ENCODE measurements at regions not wholly inside any gene's neighbourhood (a gene's known extent, or its start where the extent isn't known, plus 50 kb on each side); places are given as distances from the start of the nearest gene placed in this dataset.

DNA sequence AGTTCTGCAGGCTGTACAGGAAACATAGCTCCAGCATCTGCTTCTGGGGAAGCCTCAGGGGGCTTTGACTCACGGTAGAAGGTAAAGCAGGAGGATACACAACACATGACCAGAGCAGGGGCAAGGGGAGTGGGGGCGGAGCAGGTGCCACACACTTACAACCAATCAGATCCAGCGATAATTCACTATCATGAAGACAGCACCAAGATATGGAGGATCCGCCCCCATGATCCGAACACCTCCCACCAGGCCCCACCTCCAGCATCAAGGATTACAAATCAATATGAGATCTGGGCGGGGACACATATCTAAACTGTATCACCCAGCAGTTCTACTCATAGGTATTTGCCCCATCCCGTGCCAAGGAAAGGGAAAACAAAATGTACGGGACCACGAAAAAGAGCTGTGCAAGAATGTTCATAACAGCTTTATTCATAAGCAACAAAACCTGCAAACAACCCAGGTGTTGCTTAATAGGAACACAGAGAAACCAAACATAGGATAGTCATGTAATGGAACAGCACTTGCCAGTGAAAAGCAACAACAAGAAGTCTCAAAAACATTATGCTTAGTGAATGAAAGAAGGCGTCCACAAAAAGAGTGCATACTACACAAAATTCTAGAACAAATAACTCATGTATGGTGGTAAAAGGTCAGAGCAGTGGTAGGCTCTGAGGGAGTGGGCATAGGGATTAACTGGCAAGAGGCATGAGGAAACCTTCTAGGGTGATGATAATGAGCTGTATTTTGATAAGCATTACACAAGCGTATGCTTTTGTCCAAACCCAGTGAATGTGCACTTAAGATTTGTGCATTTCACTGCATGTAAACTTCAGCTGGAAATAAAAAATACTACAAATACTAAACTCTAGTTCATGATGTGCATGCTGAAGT, 130.9 kb upstream of the FAM9B start:
- Histone ChIP-seq H3K36me3 (ENCODE audit: low read depth) (no peaks in the 10 kb centered on the region), H3K4me3 (no peak overlapping the region), H3K9me3 (no peaks in the 10 kb centered on the region), H3K4me1 (ENCODE audit: low read depth) (no peaks in the 10 kb centered on the region)
- TF ChIP-seq, protein P1, sequence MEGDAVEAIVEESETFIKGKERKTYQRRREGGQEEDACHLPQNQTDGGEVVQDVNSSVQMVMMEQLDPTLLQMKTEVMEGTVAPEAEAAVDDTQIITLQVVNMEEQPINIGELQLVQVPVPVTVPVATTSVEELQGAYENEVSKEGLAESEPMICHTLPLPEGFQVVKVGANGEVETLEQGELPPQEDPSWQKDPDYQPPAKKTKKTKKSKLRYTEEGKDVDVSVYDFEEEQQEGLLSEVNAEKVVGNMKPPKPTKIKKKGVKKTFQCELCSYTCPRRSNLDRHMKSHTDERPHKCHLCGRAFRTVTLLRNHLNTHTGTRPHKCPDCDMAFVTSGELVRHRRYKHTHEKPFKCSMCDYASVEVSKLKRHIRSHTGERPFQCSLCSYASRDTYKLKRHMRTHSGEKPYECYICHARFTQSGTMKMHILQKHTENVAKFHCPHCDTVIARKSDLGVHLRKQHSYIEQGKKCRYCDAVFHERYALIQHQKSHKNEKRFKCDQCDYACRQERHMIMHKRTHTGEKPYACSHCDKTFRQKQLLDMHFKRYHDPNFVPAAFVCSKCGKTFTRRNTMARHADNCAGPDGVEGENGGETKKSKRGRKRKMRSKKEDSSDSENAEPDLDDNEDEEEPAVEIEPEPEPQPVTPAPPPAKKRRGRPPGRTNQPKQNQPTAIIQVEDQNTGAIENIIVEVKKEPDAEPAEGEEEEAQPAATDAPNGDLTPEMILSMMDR (IDR thresholded peaks at IDR 0.05) = no peak
- DNase-seq = no peak
- ATAC-seq = no peak
- intact Hi-C loops (cut with DNase I, micrococcal nuclease) = no loop called here

DNA sequence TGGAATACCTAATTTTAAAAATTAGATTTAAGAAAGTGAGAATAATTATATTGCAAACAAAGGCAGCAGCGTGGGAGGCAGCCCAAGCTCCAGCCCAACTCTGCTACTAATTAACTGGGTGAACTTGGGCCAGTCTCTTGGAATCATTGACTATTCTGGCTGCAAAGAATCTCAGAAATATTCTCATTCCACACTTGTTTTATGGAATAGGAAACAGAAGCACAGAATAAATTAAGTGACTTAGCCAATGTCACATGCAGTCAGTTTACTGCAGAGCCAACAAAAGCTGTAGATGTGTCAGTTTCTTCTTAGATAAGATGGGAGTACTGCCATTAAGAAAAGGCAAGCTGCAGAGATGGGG, 132.6 kb upstream of the FAM9B start:
- Histone ChIP-seq H3K36me3 (ENCODE audit: low read depth) (no peaks in the 10 kb centered on the region), H3K4me1 (ENCODE audit: low read depth) (no peaks in the 10 kb centered on the region), H3K4me3 (no peak overlapping the region), H3K9me3 (no peaks in the 10 kb centered on the region)
- intact Hi-C loops (cut with DNase I, micrococcal nuclease) = no loop called here
- DNase-seq = no peak
- no peak for ATAC-seq
- TF ChIP-seq, protein P1 (IDR thresholded peaks at IDR 0.05) = no peak

DNA sequence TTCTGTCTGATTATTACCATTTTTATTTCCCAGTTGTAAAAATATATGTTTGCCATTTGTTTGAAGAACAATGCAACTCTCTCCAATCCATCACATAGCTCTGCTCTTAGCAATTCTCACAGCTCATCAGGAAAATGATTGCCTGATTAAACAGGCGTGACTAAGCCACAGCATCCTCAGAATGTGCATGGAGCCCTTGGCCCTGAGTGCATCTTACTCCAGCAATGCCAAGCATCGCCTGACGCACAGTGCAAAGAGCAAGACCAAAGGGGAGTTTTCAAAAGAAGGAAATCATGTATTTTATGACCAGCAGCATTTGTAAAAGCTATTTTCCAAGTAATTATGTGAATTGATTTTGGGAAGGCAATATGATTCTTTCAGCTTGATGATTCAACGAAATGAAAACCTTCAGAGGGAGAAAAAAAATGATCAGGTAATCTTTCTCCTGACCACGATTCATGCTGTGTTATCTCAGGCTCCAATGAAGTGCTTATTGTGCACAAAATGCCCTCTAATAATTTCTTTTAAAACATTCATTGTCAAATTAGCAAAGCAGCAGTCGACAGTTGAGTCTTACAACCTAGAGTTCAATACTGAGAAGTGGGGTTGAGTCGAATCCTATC, 138.0 kb upstream of the FAM9B start:
- no peaks in the 10 kb centered on the region for H3K36me3 ChIP-seq (ENCODE audit: low read depth)
- no peak overlapping the region for H3K4me3 ChIP-seq
- TF ChIP-seq, protein P1 (IDR thresholded peaks at IDR 0.05) = no peak
- no peaks in the 10 kb centered on the region for H3K4me1 ChIP-seq (ENCODE audit: low read depth)
- DNase-seq (no peak), ATAC-seq (no peak)
- H3K9me3 ChIP-seq = no peaks in the 10 kb centered on the region
- intact Hi-C loops (cut with DNase I, micrococcal nuclease) = no loop called here

DNA sequence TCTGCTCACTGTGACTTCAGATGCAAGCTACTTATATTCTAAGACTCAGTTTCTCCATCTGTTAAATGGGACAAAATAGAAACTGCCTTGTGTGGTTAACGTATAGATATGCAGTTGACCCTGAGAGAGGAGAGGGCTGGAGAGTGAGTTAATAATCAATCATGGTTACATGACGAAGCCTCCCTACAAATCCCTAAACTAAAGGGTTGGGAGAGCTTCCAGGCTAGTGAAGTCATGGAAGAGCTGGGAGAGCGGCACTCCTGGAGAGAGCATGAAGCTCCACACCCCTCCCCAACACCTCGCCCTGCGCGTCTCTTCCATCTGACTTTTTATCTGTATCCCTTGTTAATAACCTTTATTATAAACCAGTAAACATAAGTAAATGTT, 138.5 kb upstream of the FAM9B start:
- H3K9me3 ChIP-seq = no peaks in the 10 kb centered on the region
- ATAC-seq = no peak
- no peak for DNase-seq
- no peak overlapping the region for H3K4me3 ChIP-seq
- no peaks in the 10 kb centered on the region for H3K36me3 ChIP-seq (ENCODE audit: low read depth)
- intact Hi-C loops (cut with DNase I, micrococcal nuclease) = no loop called here
- TF ChIP-seq, protein P1 (IDR thresholded peaks at IDR 0.05) = no peak
- no peaks in the 10 kb centered on the region for H3K4me1 ChIP-seq (ENCODE audit: low read depth)

DNA sequence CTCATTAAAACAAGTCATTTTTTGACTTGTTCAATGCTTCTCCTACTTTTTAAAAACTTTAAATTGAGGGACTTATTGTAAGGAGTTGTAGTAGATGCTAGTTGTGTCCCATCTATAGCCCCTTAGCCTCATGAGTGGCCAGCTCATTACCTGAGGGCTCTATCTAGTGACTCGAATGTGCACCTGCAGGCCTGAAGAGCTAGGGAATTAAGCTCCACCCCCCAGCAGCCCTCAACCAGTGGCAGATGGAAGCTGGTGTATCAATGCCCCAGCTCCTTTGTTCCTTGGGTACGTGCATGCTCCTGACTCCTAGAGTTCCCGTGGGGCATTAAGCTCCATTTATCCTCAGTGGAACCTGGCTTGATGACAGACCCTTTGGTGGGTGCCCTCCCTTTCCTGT, 146.7 kb upstream of the FAM9B start:
- no peak overlapping the region for H3K4me3 ChIP-seq
- H3K4me1 ChIP-seq (ENCODE audit: low read depth) = no peaks in the 10 kb centered on the region
- no peaks in the 10 kb centered on the region for H3K9me3 ChIP-seq
- TF ChIP-seq, protein P1 (IDR thresholded peaks at IDR 0.05) = no peak
- H3K36me3 ChIP-seq (ENCODE audit: low read depth) = no peaks in the 10 kb centered on the region
- no peak for DNase-seq
- no peak for ATAC-seq
- intact Hi-C loops (cut with DNase I, micrococcal nuclease) = no loop called here

All from mucosa of descending colon (tissue), 3 donors.